ENCODE measurements at regions not wholly inside any gene's neighbourhood (a gene's known extent, or its start where the extent isn't known, plus 50 kb on each side); places are given as distances from the start of the nearest gene placed in this dataset.

DNA sequence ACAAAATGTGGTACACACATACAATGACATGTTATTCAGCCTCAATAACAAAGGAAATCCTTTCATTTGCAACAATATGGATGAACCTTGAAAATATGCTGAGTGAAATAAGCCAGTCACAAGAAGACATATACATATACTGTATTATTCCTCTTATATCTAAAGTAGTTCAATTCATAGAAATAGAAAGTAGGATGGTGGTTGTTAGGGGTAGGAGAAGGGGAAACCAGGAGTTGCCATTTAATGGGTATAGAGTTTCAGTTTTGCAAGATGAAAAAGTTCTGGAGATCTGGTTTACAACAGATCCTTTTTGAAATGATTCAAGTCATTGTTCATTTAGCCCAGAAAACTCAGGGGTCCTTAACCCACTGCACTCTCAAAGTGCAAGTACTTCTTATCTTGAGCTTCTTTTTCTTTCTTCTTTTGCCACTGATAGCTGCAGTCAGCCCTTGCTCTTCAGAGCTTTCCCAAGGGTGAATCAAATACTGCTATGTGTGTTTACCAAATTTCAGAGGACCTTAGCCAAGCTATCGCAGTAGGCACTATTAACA, 208.0 kb upstream of the EOMES start:
- TF ChIP-seq MXI1 (IDR thresholded peaks at IDR 0.05; ENCODE audit: low read depth, low read length) (no peak), ZNF143 (CRISPR knock-in tag; IDR thresholded peaks at IDR 0.05) (no peak), POLR2A (conservative IDR thresholded peaks at IDR 0.05) (no peak)
- TF ChIP-seq, protein P1, sequence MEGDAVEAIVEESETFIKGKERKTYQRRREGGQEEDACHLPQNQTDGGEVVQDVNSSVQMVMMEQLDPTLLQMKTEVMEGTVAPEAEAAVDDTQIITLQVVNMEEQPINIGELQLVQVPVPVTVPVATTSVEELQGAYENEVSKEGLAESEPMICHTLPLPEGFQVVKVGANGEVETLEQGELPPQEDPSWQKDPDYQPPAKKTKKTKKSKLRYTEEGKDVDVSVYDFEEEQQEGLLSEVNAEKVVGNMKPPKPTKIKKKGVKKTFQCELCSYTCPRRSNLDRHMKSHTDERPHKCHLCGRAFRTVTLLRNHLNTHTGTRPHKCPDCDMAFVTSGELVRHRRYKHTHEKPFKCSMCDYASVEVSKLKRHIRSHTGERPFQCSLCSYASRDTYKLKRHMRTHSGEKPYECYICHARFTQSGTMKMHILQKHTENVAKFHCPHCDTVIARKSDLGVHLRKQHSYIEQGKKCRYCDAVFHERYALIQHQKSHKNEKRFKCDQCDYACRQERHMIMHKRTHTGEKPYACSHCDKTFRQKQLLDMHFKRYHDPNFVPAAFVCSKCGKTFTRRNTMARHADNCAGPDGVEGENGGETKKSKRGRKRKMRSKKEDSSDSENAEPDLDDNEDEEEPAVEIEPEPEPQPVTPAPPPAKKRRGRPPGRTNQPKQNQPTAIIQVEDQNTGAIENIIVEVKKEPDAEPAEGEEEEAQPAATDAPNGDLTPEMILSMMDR (IDR thresholded peaks at IDR 0.05 in 2 of 3, conservative IDR thresholded peaks at IDR 0.05 in 1 of 3; ENCODE audit: insufficient read depth in 2 of 3, low read depth in 1 of 3, low read length in 3 of 3), result no peak

Measured in K562 (cell line).